ENCODE measurements at regions not wholly inside any gene's neighbourhood (a gene's known extent, or its start where the extent isn't known, plus 50 kb on each side); places are given as distances from the start of the nearest gene placed in this dataset.

DNA sequence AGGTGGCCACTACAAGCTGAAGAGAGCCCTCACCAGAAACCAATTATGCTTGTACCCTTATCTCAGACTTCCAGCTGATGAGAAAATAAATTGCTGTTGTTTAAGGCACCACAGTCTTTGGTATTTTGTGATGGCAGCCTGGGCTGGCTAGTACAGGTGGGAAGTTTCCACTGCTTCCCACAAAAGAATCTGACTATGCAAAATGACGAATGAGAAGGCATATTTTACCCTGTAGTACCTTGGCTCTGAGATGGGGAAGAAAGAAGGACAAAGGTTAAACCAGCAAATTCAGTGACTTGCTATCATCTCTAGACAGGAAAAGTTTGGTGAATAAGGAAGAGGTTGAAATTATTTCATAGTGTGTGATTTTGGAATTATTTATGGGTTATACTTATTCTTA, 112.8 kb upstream of the ELL2 start:
- Histone ChIP-seq H3K9ac (ENCODE audit: low read length) (no peak overlapping the region), H3K27me3 (ENCODE audit: control insufficient read depth, insufficient read depth, low read length) (no peaks in the 10 kb centered on the region), H3K9me3 (ENCODE audit: control insufficient read depth, low read length) (no peaks in the 10 kb centered on the region), H3K36me3 (ENCODE audit: control insufficient read depth, insufficient read depth, low read length) (no peaks in the 10 kb centered on the region), H3K4me1 (ENCODE audit: control insufficient read depth, insufficient read depth, low read length) (no peaks in the 10 kb centered on the region), H3K4me3 (ENCODE audit: low read length) (no peak overlapping the region)

- H3K9me3 ChIP-seq (ENCODE audit: control insufficient read depth, low read length), result no peaks in the 10 kb centered on the region
- no peaks in the 10 kb centered on the region for H3K27me3 ChIP-seq (ENCODE audit: control insufficient read depth, insufficient read depth, low read length)
- no peak overlapping the region for H3K9ac ChIP-seq (ENCODE audit: low read length)
- no peak overlapping the region for H3K4me3 ChIP-seq (ENCODE audit: low read length)
- H3K36me3 ChIP-seq (ENCODE audit: control insufficient read depth, insufficient read depth, low read length), result no peaks in the 10 kb centered on the region
- no peaks in the 10 kb centered on the region for H3K4me1 ChIP-seq (ENCODE audit: control insufficient read depth, insufficient read depth, low read length)
Measured at GRCh38 chr5:96072791-96073165, 111.1 kb upstream of the ELL2 start.

GRCh38 chr5:96072138-96072790, 110.6 kb upstream of the ELL2 start:
- Histone ChIP-seq H3K9me3 (ENCODE audit: control insufficient read depth, low read length) (no peaks in the 10 kb centered on the region), H3K27me3 (ENCODE audit: control insufficient read depth, insufficient read depth, low read length) (no peaks in the 10 kb centered on the region), H3K4me3 (ENCODE audit: low read length) (no peak overlapping the region), H3K4me1 (ENCODE audit: control insufficient read depth, insufficient read depth, low read length) (no peaks in the 10 kb centered on the region), H3K36me3 (ENCODE audit: control insufficient read depth, insufficient read depth, low read length) (no peaks in the 10 kb centered on the region), H3K9ac (ENCODE audit: low read length) (no peak overlapping the region)

DNA sequence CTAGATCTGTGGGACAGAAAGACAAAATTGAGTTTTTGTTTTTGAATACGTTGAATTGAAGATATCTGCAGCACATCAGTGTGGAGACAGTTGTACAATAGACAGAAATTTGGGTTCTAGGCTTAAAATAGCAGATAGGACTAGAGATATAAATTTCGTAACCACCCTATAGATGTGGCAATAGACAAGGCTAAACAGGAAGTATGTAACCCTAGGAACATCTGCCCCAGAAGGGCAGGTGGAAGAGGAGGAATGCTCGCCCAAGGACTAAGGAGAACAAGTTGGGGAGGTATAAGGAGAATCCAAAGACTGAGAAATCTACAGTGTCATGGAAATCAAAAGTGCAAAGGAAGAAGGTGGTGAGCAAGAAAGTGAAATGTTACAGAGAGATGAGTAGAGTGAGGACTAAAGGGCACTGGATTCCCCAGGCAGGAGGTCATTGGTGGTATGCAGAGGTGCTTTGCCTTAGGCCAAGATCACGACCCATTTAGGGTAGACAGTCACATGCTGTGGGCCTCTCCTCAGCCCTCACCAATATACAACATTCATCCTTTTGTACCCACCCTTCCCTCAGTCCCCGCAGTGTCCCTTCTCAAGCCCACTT, 109.1 kb upstream of the ELL2 start:
- Histone ChIP-seq H3K4me1 (ENCODE audit: control insufficient read depth, insufficient read depth, low read length) (peaks cover 5% of the 10 kb centered on the region), H3K27me3 (ENCODE audit: control insufficient read depth, insufficient read depth, low read length) (no peaks in the 10 kb centered on the region), H3K9ac (ENCODE audit: low read length) (no peak overlapping the region), H3K36me3 (ENCODE audit: control insufficient read depth, insufficient read depth, low read length) (no peaks in the 10 kb centered on the region), H3K4me3 (ENCODE audit: low read length) (no peak overlapping the region), H3K9me3 (ENCODE audit: control insufficient read depth, low read length) (no peaks in the 10 kb centered on the region)

DNA sequence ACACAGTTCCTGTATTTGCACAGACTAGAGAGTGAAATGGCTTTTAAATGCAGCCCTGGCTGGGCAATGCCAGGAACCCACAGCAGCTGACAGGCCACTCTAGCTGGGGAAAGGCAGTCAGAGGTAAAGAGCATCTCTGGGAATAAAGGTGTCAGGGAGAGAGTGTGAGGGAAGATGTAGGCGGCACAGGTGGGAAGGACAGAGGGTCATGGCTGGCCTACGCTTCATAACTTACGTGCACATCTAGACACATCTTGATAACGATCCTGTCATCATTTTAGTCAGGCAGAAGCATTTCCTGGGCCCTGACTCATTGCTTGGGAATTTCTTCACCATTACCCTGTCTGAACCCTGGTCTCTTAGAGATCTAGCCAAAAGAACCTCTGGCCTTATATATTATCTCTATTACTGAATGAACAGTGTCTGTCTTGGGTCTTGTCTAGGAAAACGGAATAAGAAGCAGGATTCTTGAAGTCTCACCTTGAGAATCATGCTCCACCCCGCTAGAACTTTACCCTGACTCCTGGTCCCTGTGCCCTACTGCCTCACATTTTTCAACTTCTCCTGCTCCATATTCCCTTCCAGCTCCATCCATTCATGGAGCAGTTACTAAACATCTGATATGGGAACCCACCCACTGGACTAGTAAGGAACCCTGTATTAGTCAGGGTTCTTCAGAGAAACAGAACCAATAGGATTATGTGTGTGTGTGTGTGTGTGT, 106.4 kb upstream of the ELL2 start:
- peaks cover 7% of the 10 kb centered on the region for H3K4me1 ChIP-seq (ENCODE audit: control insufficient read depth, insufficient read depth, low read length)
- no peaks in the 10 kb centered on the region for H3K27me3 ChIP-seq (ENCODE audit: control insufficient read depth, insufficient read depth, low read length)

DNA sequence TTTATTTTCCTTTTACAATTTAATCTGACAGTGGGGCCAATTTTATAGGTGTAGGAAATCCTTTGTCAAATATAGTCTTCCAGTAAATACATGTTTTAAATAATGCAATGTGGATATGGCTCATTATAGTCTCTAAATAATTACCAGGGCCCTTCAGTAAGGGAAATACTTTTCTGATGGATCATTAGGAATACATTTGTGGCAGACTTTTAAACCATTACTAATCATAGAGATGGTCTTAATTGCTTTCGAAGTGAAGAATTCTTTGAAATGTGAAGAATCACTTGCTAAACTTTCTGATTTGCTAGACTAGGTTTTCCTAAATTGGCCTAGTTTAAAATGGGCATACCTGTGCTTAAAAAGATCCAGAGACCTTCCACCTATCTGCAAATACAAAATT, 105.6 kb upstream of the ELL2 start:
- peaks cover 7% of the 10 kb centered on the region for H3K4me1 ChIP-seq (ENCODE audit: control insufficient read depth, insufficient read depth, low read length)
- H3K27me3 ChIP-seq (ENCODE audit: control insufficient read depth, insufficient read depth, low read length), result no peaks in the 10 kb centered on the region
- H3K9ac ChIP-seq (ENCODE audit: low read length), result no peak overlapping the region
- H3K36me3 ChIP-seq (ENCODE audit: control insufficient read depth, insufficient read depth, low read length), result no peaks in the 10 kb centered on the region
- no peak overlapping the region for H3K4me3 ChIP-seq (ENCODE audit: low read length)
- H3K9me3 ChIP-seq (ENCODE audit: control insufficient read depth, low read length), result no peaks in the 10 kb centered on the region

More for the DNA sequence above, 106.4 kb upstream of the ELL2 start:
- H3K36me3 ChIP-seq (ENCODE audit: control insufficient read depth, insufficient read depth, low read length), result no peaks in the 10 kb centered on the region
- H3K4me3 ChIP-seq (ENCODE audit: low read length), result no peak overlapping the region
- no peak overlapping the region for H3K9ac ChIP-seq (ENCODE audit: low read length)
- no peaks in the 10 kb centered on the region for H3K9me3 ChIP-seq (ENCODE audit: control insufficient read depth, low read length)

GRCh38 chr5:96066386-96066719, 104.7 kb upstream of the ELL2 start:
- no peaks in the 10 kb centered on the region for H3K36me3 ChIP-seq (ENCODE audit: control insufficient read depth, insufficient read depth, low read length)
- H3K9me3 ChIP-seq (ENCODE audit: control insufficient read depth, low read length), result no peaks in the 10 kb centered on the region
- no peak overlapping the region for H3K4me3 ChIP-seq (ENCODE audit: low read length)
- H3K27me3 ChIP-seq (ENCODE audit: control insufficient read depth, insufficient read depth, low read length), result no peaks in the 10 kb centered on the region
- H3K9ac ChIP-seq (ENCODE audit: low read length), result no peak overlapping the region
- H3K4me1 ChIP-seq (ENCODE audit: control insufficient read depth, insufficient read depth, low read length), result peaks cover 7% of the 10 kb centered on the region

- no peaks in the 10 kb centered on the region for H3K27me3 ChIP-seq (ENCODE audit: control insufficient read depth, insufficient read depth, low read length)
Measured at GRCh38 chr5:96065685-96066385, 104.2 kb upstream of the ELL2 start.

DNA sequence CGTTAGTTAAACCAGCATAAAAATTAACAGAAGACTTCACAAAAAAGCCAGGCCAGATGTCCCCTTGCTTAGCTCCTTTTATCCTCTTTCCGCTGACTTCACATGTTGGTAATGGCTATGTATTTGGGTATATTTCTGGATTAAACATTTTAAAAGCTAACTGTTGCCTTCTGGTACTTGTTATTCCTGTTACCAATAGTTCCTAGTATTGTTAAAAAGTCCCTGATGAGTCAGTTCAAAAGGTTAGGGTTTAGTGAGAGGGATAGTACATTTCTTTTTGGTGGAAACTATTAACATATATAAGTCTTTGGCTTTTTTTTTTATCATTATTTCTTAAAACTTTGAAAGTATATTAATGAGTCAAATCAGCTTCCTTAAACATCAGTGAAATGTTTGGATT, 103.2 kb upstream of the ELL2 start:
- no peak overlapping the region for H3K4me3 ChIP-seq (ENCODE audit: low read length)
- no peak overlapping the region for H3K9ac ChIP-seq (ENCODE audit: low read length)
- no peaks in the 10 kb centered on the region for H3K27me3 ChIP-seq (ENCODE audit: control insufficient read depth, insufficient read depth, low read length)
- no peaks in the 10 kb centered on the region for H3K36me3 ChIP-seq (ENCODE audit: control insufficient read depth, insufficient read depth, low read length)
- H3K9me3 ChIP-seq (ENCODE audit: control insufficient read depth, low read length), result no peaks in the 10 kb centered on the region
- H3K4me1 ChIP-seq (ENCODE audit: control insufficient read depth, insufficient read depth, low read length), result peaks cover 7% of the 10 kb centered on the region

More at GRCh38 chr5:96065685-96066385, 104.2 kb upstream of the ELL2 start:
- Histone ChIP-seq H3K4me1 (ENCODE audit: control insufficient read depth, insufficient read depth, low read length) (peaks cover 7% of the 10 kb centered on the region), H3K9me3 (ENCODE audit: control insufficient read depth, low read length) (no peaks in the 10 kb centered on the region), H3K4me3 (ENCODE audit: low read length) (no peak overlapping the region), H3K36me3 (ENCODE audit: control insufficient read depth, insufficient read depth, low read length) (no peaks in the 10 kb centered on the region), H3K9ac (ENCODE audit: low read length) (no peak overlapping the region)

DNA sequence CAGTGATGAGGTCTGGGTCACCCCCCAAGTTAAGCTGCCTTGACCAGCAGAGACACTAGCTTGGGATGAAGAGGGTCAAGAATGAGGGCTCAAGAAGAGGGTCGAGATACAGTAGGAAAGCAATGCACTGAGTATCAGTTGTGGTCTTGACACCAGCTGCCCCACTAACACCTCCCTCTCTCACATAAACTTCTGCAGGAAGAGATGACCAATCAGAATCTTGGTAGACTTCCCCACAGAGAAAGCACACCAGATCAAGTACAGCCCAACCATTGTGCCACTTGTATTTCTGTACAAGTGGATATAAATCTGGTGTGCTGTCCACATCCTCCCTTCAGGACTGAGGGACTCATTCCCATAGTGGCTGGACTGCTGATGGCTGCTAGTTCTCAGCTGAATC, 101.2 kb upstream of the ELL2 start:
- Histone ChIP-seq H3K36me3 (ENCODE audit: control insufficient read depth, insufficient read depth, low read length) (no peaks in the 10 kb centered on the region), H3K4me1 (ENCODE audit: control insufficient read depth, insufficient read depth, low read length) (peaks cover 7% of the 10 kb centered on the region), H3K9ac (ENCODE audit: low read length) (no peak overlapping the region), H3K9me3 (ENCODE audit: control insufficient read depth, low read length) (no peaks in the 10 kb centered on the region), H3K27me3 (ENCODE audit: control insufficient read depth, insufficient read depth, low read length) (no peaks in the 10 kb centered on the region), H3K4me3 (ENCODE audit: low read length) (no peak overlapping the region)

- Histone ChIP-seq H3K36me3 (ENCODE audit: control insufficient read depth, insufficient read depth, low read length) (no peaks in the 10 kb centered on the region), H3K4me1 (ENCODE audit: control insufficient read depth, insufficient read depth, low read length) (no peaks in the 10 kb centered on the region), H3K9me3 (ENCODE audit: control insufficient read depth, low read length) (no peaks in the 10 kb centered on the region), H3K4me3 (ENCODE audit: low read length) (no peak overlapping the region), H3K27me3 (ENCODE audit: control insufficient read depth, insufficient read depth, low read length) (no peaks in the 10 kb centered on the region), H3K9ac (ENCODE audit: low read length) (no peak overlapping the region)
Measured at GRCh38 chr5:96058084-96058483, 96.4 kb upstream of the ELL2 start.

Data from mucosa of stomach (tissue), 1 donor.